ENCODE measurements at regions not wholly inside any gene's neighbourhood (a gene's known extent, or its start where the extent isn't known, plus 50 kb on each side); places are given as distances from the start of the nearest gene placed in this dataset.

GRCh38 chr13:78228211-78228610 is 309.6 kb upstream of the EDNRB start:
- no peak for DNase-seq (ENCODE audit: low read depth in 2 of 2)

GRCh38 chr13:78227709-78228108 is 309.1 kb upstream of the EDNRB start:
- DNase-seq (ENCODE audit: low read depth in 2 of 2): no peak

GRCh38 chr13:78215458-78216108 is 297.0 kb upstream of the EDNRB start:
- no peak for DNase-seq (ENCODE audit: low read depth in 2 of 2)

GRCh38 chr13:78201411-78201810 is 282.8 kb upstream of the EDNRB start:
- no peak for DNase-seq (ENCODE audit: low read depth in 2 of 2)

GRCh38 chr13:78198821-78199220 is 280.2 kb upstream of the EDNRB start:
- no peak for DNase-seq (ENCODE audit: low read depth in 2 of 2)

GRCh38 chr13:78198419-78198818 is 279.8 kb upstream of the EDNRB start:
- no peak for DNase-seq (ENCODE audit: low read depth in 2 of 2)

GRCh38 chr13:78197231-78197630 is 278.6 kb upstream of the EDNRB start:
- DNase-seq (ENCODE audit: low read depth in 2 of 2): no peak

- no peak for DNase-seq (ENCODE audit: low read depth in 2 of 2)
Measured at GRCh38 chr13:78194904-78195639, 276.4 kb upstream of the EDNRB start.

GRCh38 chr13:78193846-78194245 is 275.2 kb upstream of the EDNRB start:
- no peak for DNase-seq (ENCODE audit: low read depth in 2 of 2)

- DNase-seq (ENCODE audit: low read depth in 2 of 2): no peak
Measured at GRCh38 chr13:78192716-78193115, 274.1 kb upstream of the EDNRB start.

GRCh38 chr13:78190296-78190695 is 271.7 kb upstream of the EDNRB start:
- DNase-seq (ENCODE audit: low read depth in 2 of 2): no peak

GRCh38 chr13:78187781-78188180 is 269.1 kb upstream of the EDNRB start:
- DNase-seq (ENCODE audit: low read depth in 2 of 2): no peak

GRCh38 chr13:78185700-78186099 is 267.1 kb upstream of the EDNRB start:
- DNase-seq (ENCODE audit: low read depth in 2 of 2): no peak

- no peak for DNase-seq (ENCODE audit: low read depth in 2 of 2)
Measured at GRCh38 chr13:78183732-78184131, 265.1 kb upstream of the EDNRB start.

GRCh38 chr13:78182813-78183212 is 264.2 kb upstream of the EDNRB start:
- no peak for DNase-seq (ENCODE audit: low read depth in 2 of 2)

- no peak for DNase-seq (ENCODE audit: low read depth in 2 of 2)
Measured at GRCh38 chr13:78177306-78177705, 258.7 kb upstream of the EDNRB start.

- DNase-seq (ENCODE audit: low read depth in 2 of 2): no peak
Measured at GRCh38 chr13:78176880-78177279, 258.2 kb upstream of the EDNRB start.

GRCh38 chr13:78169386-78169785 is 250.8 kb upstream of the EDNRB start:
- no peak for DNase-seq (ENCODE audit: low read depth in 2 of 2)

GRCh38 chr13:78168981-78169380 is 250.3 kb upstream of the EDNRB start:
- no peak for DNase-seq (ENCODE audit: low read depth in 2 of 2)

- DNase-seq (ENCODE audit: low read depth in 2 of 2): no peak
Measured at GRCh38 chr13:78161266-78161665, 242.6 kb upstream of the EDNRB start.

GRCh38 chr13:78160793-78161192 is 242.2 kb upstream of the EDNRB start:
- no peak for DNase-seq (ENCODE audit: low read depth in 2 of 2)

GRCh38 chr13:78152415-78152814 is 233.8 kb upstream of the EDNRB start:
- no peak for DNase-seq (ENCODE audit: low read depth in 2 of 2)

GRCh38 chr13:78147905-78148304 is 229.3 kb upstream of the EDNRB start:
- no peak for DNase-seq (ENCODE audit: low read depth in 2 of 2)

- no peak for DNase-seq (ENCODE audit: low read depth in 2 of 2)
Measured at GRCh38 chr13:78145276-78145675, 226.6 kb upstream of the EDNRB start.

All from activated CD4-positive, alpha-beta T cell treated with anti-CD3 and anti-CD28 coated beads for 24 hours (primary cell).